HG03457 (cell line): ENCODE measurements at regions not wholly inside any gene's neighbourhood (a gene's known extent, or its start where the extent isn't known, plus 50 kb on each side); places are given as distances from the start of the nearest gene placed in this dataset.
"Not testable (repeated sequence)": the region's sequence is repeated elsewhere in the genome, so short reads cannot be mapped to it uniquely, and the experiment has no call there.

ENCODE experiments used
- ATAC-seq: cut with Tn5 transposase; IDR thresholded peaks from one replicate; pipeline ENCODE4 v1.9.1; 2021; ENCODE audit warnings: moderate number of reproducible peaks; ENCODE audit not compliant: unreplicated experiment

DNA sequence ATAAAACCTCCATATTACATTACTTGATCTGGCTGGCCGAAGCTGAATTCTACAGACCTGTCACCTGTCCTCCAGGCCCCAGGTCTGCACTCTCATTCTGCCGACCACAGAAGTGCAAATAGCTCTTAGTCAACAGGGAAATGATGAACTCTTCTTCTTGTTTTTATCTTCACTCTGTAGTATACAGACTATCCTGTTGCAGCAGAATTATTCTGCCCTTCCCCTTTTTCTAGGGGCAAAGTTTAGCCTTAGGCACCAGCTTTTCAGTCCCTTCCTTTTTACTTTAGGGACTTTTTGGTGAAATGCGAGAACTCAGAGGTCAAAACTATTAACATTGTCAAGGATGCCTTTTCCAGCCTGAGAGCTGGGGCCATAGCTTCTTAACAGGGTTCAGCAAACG, 229.6 kb upstream of the EGLN3 start:
- ATAC-seq, result no peak

DNA sequence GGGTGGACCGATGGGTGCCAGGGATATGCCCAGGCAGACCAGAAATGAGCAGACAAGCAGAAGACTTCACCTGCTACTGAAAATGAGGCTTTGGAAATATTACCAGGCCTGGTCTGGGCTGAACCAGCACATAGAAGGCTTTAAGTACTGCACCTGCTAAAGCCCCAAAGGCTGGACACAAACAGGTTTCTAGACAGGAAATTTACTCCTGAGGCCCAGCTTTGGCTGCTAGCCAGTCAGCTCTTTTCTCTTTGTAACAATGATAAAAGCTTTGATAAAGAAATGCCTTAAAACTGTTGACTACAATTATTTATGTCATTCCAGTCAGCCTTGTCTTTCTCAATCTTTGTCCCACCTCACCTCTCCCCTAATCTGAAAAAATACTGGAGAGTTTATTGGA, 228.9 kb upstream of the EGLN3 start:
- no peak for ATAC-seq

GRCh38 chr14:34177466-34177865, 226.6 kb upstream of the EGLN3 start:
- no peak for ATAC-seq

DNA sequence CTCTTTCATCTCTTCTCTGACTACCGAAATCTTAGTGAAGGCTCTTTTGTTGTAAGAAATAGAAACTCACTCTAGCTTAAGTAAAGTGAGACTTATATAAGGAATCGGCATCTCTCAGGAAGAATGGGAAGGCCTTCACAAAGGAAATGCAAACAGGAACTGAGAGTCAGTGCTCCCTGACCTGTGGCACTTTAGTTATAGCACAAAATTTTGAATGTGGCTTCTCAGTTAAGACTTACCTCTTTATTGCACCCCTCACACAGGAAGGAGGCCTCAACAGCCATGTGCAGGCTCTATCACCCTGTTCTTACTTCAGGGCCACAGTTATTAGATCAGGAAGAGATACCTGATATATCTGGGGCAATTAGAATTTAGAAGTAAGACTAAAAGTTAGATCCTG, 224.7 kb upstream of the EGLN3 start:
- no peak for ATAC-seq

- no peak for ATAC-seq
Measured at GRCh38 chr14:34174973-34175372, 224.1 kb upstream of the EGLN3 start.

DNA sequence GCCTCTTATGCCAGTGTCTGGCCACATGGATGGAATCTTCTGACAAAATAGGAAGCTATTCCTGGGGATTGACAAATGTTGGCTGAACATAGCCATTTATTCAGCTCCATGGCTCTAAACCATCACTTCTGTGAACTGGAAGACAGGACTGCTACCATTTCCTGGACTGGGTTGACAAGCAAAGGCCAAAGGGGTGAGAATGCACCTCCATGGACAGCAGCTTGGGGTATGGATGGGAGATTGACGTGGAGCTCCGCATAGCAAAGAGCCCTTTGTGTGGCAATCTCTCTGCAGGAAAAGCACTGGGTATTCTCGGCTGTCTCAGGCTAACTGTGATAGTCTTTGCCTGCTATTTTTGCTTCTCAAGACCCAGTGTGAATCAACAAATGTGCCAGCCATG, 223.0 kb upstream of the EGLN3 start:
- no peak for ATAC-seq

DNA sequence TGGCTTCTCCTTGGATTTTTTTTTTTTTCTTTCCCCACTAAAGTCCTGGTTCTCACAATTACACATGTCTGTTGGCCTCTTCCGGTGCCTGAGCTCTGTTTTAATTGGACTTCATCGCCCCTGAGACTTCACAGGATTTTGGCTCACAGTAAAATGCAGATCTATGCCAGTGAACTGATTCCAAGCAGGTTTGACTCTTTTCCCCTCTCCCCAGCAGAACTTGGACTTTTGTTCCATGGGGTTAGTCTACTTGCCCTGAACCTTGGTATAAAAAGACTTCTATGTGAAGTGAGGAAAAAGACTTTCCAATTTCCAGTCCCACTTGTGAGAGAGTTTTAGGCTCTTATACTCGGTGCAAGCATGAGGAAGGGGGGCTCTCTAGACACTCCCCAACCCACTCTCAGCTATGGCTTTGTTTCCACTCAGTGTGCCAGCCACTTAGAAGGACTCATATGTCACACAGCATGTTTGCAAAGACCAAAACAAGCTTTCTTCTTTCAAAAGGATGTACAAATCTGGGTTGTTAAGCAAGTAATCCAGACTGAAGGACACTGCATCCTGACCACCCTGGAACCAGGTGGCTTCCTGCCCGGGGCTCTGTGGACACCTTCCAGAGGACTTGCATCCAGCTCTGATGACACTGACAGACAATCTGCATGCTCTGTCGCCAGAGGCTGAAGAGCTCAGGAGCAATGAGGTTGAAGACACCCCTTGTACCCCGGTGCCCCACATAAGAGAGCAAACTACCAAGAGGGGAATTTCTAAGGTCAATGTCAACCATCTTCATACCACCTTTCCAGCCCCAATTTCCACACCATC, 221.9 kb upstream of the EGLN3 start:
- no peak for ATAC-seq

- no peak for ATAC-seq
Measured at GRCh38 chr14:34172173-34172451, 221.2 kb upstream of the EGLN3 start.

DNA sequence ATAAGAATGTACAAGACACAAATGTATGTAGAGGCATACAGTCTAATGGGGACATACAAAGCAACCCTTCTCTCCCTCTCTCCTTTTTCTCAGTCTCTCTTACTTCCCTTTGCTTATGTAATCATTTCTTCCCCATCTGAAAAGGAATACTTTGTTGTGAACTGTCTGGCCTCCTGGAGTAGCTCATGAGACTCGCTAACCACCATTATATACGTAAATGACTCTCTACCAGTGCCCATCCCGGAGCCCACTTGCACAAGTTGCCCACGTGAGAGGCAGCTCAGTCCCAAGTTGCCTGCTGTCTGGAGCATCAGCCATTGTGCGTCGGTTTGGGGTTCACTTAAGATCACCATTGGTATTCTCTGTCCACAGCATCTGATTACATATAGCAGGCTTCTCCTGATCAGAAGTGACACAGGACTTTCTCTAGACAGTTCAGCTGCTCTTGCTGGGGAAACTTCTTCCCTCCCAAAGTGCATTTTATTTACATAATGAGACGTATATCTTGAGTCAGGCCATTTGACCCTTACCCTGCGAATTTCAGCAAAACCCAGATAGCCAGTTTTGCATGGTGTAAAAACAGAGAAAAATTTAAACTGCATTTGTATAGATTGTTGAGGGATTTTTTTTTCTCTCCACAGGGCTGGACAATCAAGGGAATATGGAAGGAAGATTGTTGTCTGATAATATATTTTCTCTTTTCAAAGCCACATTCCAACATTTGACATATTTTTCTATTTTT, 220.7 kb upstream of the EGLN3 start:
- ATAC-seq, result no peak

DNA sequence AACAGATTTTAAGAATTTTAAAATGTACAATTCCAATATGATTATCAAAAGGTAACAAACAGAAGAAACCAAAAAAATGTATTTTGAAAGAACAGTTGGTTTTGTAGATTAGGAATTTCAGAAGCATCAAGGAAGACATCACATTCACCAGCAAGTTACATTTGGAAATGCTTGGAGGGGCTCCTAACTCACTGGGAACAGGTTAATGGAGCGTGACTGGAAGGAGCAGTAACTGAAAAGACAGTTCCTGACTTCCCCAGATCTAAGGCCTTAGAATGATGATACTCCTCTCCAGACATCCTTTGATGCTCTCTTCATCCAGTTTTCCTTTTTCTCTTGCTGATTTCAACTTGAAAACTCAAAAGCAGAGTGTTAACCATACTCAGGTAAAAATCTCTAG, 220.0 kb upstream of the EGLN3 start:
- no peak for ATAC-seq

- no peak for ATAC-seq
Measured at GRCh38 chr14:34169561-34169960, 218.7 kb upstream of the EGLN3 start.

DNA sequence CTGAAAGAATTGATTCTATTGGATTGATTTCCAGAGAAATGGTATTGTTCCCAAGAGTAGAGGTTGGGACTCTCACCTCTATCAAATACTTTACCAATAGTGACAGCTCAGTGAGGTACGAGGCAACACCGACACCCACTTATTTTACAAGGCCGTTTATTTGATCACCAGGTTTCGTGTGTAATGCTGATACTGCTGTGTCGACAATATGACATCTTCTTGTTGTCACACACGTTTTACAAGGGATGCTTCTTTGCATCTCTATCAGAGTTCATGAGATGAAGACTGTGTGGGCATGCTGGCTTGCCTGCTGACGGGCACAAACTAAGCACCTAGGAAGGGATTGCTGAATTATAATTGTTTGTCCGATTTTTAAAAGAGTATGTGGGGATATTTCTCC, 217.8 kb upstream of the EGLN3 start:
- no peak for ATAC-seq

- ATAC-seq, result no peak
Measured at GRCh38 chr14:34165847-34166350, 215.0 kb upstream of the EGLN3 start.

- no peak for ATAC-seq
Measured at GRCh38 chr14:34164162-34164864, 213.4 kb upstream of the EGLN3 start.

GRCh38 chr14:34161351-34162082, 210.6 kb upstream of the EGLN3 start:
- no peak for ATAC-seq

- ATAC-seq, result no peak
Measured at GRCh38 chr14:34160619-34161018, 209.7 kb upstream of the EGLN3 start.

GRCh38 chr14:34157651-34158050, 206.8 kb upstream of the EGLN3 start:
- ATAC-seq, result no peak

DNA sequence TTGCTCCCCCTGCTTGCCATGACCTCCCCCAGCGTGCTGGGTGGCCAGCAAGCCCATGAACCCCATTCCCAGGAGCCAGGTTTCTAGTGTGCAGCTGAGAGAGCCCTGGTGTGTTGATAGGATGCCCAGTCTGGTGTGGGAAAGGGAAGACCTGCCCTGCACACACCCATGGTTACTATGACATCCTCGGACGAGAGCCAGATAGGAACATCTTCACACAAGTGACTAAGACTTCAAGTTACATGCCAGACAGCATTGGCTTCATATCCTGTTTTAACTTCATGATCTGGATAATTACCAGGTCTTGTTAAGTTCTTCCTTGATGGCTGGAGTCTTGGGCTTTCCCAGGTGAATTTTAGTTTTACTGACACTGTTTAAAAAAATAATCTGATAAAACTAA, 196.6 kb upstream of the EGLN3 start:
- ATAC-seq, result no peak

DNA sequence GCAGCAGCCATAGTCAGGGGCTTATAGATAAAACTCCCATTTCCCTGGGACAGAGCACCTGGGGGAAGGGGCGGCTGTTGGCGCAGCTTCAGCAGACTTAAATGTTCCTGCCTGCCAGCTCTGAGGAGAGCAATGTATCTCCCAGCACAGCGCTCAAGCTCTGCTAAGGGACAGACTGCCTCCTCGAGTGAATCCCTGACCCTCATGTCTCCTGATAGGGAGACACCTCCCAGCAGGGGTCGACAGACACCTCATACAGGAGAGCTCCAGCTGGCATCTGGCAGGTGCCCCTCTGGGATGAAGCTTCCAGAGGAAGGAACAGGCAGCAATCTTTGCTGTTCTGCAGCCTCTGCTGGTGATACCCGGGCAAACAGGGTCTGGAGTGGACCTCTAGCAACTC, 189.3 kb upstream of the EGLN3 start:
- ATAC-seq, result not testable (repeated sequence)

DNA sequence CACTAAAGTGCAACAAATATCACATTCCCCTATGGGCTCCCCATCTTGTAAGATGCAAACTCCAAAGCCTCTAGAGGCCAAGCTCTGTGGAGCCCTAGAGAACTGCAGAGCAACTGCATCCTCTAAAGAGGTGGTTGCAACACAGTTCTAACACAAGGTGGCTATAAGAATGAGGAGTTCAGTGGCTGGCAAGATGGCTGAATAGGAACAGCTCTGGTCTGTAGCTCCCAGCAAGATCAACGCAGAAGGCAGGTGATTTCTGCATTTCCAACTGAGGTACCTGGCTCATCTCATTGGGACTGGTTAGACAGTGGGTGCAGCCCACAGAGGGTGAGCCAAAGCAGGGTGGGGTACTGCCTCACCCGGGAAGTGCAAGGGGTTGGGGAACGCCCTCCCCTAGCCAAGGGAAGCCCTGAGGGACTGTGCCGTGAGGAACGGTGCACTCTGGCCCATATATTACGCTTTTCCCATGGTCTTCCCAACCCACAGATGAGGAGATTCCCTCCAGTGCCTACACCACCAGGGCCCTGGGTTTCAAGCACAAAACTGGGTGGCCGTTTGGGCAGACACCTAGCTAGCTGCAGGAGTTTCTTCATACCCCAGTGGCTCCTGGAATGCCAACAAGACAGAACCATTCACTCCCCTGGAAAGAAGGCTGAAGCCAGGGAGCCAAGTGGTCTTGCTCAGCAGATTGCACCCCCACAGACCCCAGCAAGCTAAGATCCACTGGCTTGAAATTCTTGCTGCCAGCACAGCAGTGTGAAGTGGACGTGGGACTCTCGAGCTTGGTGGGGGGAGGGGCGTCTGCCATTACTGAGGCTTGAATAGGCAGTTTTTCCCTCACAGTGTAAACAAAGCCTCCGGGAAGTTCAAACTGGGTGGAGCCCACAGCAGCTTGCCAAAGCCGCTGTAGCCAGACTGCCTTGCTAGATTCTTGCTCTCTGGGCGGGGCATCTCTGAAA, 188.6 kb upstream of the EGLN3 start:
- not testable (repeated sequence) for ATAC-seq
